GM21515 (cell line): ENCODE measurements at regions not wholly inside any gene's neighbourhood (a gene's known extent, or its start where the extent isn't known, plus 50 kb on each side); places are given as distances from the start of the nearest gene placed in this dataset.
"Not testable (repeated sequence)": the region's sequence is repeated elsewhere in the genome, so short reads cannot be mapped to it uniquely, and the experiment has no call there.

Source experiments
- ATAC-seq: cut with Tn5 transposase; IDR thresholded peaks from one replicate; pipeline ENCODE4 v1.9.1; 2021; ENCODE audit not compliant: unreplicated experiment

DNA sequence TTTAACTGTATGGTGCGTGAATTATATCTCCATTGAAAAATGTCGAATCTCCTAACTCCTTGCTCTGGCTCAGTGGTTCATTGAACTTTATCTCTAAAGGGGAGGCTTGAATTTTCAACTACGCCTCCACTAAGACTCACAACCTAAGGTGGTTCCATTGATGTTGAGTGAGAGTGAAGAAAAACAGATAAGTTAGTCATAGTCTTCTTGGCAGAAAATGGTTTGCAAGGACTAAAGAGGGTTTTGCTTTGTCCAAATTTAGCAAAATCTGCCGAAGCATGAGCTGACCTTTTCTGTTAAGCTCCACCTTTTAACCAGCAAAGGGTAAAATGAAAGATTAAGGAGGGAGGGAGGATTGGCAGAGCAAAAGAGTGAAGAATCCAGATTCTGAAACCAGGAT lies 290.2 kb upstream of the SPTLC3 start:
- ATAC-seq = no peak

DNA sequence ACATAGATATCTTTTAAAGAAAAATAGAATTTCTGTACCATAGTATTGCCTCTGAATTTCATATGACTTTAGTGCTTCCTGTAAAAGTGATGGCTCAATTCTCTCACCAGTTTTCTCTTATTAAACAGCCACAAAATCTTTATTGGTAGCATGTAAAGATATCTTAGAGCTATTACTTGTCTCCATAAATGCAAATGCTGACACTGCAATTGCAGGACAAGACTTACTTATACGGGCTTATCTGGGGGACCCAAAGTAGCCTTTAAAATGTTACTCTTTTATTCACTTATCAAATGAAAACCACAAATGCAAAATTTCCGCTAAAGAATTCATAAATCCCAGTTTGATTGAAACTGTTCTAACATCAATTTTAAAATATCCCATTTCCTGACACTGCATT lies 287.1 kb upstream of the SPTLC3 start:
- no peak for ATAC-seq

DNA sequence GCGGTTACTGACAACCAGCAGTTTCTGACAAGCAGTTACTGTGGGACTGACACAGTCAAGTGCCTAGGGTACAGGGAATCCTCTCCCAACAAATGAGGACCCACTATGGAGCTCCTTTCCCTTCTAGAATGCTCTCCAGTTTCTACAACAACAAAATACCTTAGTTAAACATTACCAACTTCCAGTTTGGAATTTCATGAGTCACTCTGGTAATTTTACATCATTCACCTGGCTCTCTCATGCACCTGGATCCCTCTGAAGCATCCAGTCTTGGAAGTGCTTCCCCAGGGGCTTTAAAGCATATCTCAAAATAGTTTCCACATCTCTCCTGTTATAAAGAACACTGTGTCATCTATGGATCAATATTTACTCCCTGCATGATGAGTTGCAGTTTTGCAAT lies 286.7 kb upstream of the SPTLC3 start:
- no peak for ATAC-seq

DNA sequence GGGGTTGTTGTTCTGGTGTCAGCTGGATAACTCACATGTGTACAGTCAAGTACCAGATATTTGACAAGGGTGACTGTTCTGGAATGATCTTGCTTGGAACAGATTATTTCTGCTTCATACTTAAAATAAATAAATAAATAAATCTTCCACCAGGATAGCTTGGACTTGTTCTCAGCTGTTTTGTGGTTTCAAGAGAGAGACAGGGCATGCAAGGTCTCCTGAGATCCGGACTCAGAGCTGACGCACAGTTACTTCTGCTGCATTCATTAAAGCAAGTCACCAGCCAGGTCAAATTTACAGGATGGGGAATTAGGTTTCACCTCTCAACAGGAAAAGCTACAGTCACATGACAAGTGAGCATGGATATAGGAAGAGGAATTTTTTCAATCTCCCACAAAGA lies 285.0 kb upstream of the SPTLC3 start:
- ATAC-seq = no peak

DNA sequence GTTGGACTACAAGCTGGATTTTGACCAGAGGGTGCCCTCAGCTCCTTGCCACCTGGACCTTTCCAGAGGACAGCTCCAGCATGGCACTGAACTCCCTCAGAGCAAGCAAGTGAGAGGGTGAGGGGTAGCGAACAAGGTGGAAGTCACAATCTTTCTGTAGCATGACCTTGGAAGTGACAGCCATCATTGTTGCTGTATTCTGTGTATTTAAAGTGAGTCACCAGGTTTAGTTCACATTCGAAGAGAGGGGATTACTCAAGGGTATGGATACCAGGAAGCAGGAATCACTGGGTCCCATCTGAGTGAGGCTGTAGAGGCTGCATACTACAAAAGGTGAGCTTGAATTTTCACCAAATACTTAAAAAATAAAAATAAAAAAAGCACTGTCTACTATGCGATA lies 280.0 kb upstream of the SPTLC3 start:
- ATAC-seq = no peak

DNA sequence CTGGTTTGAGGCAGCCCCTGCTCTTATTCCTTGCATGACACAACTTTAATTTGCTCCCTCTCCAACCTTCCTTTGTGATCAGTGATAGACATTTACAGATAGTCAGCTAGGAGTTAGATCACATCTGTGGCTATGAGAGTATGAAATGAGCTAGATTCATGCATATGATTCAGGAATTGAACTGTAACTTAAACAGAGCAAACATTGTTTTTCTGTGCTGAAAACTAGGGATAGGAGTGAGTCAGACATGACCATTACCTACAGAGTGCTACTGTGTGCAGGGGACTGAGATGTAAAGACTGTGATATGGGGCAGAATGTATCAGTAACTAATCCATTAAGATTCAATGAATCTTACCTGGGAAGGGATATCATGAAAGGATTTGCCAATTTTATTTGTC lies 279.4 kb upstream of the SPTLC3 start:
- no peak for ATAC-seq

DNA sequence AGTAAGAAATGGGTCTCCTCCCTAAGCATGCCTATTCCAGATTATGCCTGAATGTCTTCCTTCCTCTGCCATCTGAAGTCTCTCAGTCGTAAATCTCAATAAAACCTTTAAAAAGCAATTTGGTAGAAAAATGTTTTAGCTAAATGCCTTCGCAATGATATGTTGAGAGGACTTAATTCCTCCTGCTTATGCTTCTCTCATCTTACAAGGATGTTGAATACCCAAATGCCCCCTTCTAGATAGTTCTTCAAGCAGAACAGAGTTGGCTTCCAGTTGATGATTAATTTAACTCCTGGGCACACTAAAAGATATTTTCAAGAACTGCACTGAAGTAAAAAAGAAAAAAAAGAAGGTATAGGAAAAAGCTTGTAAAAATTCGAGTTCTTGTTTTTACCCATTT lies 275.0 kb upstream of the SPTLC3 start:
- no peak for ATAC-seq

DNA sequence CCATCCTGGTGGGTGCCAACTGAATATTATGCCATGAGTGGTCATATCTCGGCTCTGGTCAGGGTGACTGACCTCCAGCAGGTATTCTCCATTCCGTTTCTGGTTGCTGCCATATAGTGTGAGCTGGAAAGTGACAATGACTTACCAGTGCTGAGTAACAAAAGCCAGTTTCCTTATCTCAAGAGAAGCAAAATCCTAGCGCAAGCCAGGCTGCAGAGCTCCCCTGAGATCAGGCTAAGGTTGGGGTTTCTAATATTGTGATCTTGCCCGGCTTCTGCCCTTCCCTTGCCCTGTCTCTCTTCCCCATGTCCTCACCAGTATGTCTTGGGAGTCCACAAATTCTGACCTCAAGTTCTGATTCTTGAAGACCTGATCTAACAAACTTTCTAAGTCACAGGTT lies 271.3 kb upstream of the SPTLC3 start:
- no peak for ATAC-seq

DNA sequence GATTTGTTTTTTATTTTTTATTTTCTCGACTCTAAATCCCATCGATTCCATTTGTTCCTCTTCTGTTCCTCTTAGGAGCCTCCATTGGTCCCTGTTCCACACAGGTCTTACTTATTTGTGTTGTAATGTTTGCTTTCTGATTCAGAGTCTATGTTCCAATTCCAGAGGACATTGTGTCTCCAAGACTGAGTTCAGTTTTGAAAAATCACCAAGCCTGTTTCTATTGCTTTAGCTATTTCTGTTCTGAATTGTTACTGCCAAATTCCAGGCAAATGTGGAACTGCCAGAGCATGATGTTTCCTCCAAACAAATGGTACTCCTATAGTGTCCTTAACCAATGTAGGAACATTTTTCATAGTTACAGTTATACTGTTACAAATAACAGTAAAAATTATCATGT lies 270.9 kb upstream of the SPTLC3 start:
- no peak for ATAC-seq

DNA sequence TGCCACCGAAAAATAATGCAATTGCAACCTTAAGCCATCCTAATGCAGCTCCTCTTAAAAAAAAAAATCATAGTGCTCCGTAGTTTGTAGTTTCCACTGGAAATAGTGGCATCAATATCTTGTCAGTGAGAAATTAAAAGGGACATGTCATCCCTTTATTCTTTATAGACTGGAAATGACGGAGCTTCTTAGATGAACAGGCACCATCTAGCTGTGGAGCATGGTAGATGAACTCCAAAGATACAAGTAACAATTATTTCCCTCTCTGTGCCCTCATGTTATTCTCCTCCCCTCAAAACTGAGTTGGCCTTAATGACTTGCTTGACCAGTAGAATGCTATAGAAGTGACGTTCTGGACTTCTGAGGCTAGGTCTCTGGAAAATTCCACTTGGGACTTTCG lies 268.1 kb upstream of the SPTLC3 start:
- ATAC-seq = no peak

DNA sequence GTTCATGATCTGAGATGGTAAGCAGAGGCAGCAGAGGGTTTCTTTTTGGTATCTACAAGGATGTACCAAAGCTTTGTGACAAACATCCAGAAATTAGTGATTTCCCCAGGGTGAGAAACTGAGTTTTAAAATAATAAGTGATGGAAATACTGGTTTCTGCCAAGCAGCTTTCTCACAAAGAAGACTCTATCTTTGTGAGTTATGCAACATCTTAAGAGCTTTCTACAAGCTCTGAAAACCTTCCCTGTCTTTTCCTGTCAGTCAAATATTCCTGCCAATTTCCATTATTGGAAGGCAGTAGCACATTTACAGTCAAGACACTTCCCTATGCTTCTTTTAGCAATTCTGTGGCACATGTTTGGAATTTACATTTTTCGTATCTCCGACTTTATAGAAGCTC lies 264.7 kb upstream of the SPTLC3 start:
- no peak for ATAC-seq

DNA sequence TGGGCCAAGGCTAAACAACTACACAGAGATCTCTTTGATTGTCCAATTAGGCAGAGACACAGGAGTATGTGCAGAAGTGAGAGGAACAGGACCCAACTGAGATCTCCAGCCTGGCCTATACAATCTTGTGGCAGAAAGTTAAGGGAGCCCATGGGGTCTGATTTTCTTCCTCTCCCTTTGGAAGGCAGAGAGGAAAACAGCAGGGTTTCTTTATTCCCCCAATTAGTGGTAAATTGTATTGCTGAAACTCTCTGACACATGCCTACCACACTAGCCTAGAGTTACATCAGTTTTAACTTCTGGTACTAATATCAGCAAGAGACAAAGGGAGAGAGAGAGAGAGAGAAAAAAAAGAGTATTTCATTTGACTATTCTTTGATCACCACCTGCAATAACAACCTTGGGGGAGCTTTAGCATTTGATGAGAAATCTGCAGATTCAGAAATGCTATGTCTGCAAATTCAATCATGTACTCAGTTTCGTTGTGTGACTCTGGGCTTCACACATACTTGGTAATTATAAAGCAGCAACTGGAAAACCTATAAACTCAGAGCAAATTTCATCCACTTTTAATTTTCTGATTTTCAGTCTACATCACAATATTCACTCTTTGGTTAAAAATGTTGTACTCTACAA lies 260.3 kb upstream of the SPTLC3 start:
- no peak for ATAC-seq

DNA sequence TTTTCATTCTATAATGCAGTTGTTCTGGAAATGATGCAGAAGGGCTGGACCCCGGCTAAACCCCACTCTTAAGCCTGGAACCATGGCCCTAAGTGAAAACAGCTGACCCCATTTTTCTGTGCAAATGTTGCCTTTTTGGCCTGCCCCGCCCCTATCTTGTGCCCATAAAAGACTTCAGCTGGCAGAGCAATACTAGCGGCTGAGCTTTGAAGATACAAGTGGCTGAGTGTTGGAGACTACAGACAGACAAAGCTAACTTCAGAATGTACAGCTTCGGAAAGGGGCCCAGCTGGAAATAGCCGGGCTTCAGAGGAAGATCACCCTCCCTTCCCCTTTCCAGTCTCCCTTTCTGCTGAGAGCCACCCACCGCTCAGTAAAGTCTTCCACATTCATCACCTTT lies 258.6 kb upstream of the SPTLC3 start:
- no peak for ATAC-seq

DNA sequence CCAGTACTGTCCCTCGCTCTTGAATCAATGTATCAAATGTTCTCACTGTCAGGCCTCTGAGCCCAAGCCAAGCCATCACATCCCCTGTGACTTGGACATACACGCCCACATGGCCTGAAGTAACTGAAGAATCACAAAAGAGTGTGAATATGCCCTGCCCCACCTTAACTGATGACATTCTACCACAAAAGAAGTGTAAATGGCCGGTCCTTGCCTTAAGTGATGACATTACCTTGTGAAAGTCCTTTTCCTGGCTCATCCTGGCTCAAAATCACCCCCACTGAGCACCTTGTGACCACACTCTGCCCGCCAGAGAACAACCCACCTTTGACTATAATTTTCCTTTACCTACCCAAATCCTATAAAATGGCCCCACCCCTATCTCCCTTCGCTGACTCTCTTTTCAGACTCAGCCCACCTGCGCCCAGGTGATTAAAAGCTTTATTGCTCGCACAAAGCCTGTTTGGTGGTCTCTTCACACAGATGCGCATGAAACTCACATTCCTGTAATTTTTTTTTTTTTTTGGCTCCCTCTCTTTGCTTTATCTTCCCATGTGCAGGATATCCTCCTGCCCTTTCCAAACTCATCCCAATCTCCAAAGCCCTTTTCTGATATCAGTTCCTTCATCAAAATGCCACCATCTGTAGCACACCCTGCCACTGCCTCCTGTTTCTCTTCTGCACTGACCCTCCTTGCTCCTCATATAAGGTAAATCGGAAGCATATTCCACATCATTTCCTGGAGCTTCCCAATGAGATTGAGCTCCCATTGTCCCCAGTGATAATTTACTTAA lies 255.7 kb upstream of the SPTLC3 start:
- not testable (repeated sequence) for ATAC-seq

DNA sequence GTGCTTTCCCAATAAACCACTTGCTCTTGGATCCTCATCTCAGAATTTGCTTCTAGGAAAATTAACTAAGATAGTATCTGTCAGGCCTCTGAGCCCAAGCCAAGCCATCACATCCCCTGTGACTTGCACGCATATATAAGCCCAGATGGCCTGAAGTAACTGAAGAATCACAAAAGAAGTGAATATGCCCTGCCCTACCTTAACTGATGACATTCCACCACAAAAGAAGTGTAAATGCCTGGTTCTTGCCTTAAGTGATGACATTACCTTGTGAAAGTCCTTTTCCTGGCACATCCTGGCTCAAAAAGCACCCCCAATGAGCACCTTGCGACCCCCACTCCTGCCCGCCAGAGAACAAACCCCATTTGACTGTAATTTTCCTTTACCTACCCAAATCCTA lies 255.0 kb upstream of the SPTLC3 start:
- not testable (repeated sequence) for ATAC-seq

DNA sequence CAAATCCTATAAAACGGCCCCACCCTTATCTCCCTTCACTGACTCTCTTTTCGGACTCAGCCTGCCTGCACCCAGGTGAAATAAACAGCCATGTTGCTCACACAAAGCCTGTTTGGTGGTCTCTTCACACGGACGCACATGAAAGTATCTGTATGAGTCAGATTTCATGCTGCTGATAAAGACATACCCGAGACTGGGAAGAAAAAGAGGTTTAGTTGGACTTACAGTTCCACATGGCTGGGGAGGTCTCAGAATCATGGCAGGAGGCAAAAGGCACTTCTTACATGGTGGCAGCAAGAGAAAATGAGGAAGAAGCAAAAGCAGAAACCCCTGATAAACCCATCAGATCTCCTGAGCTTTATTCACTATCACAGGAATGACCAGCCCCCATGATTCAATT lies 249.3 kb upstream of the SPTLC3 start:
- not testable (repeated sequence) for ATAC-seq

DNA sequence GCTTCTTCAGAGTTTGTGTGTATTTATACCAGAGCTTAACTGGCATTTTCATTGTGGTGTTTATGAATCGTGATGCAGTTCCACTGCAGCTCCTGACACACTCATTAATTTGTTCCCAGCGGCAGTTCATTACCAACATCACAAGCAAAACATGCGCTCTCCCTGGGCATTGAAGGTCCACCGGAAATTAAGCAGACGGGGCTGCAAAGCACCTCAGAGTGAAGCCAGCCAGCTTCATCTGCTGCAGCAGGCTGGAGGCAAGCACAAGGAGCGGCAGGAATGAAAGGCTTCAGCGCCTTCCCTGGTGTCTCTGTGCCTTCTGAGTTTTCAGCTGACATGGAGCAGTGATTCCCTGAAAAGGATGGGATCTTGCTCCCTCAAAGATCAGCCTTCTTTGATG lies 246.0 kb upstream of the SPTLC3 start:
- ATAC-seq = no peak

DNA sequence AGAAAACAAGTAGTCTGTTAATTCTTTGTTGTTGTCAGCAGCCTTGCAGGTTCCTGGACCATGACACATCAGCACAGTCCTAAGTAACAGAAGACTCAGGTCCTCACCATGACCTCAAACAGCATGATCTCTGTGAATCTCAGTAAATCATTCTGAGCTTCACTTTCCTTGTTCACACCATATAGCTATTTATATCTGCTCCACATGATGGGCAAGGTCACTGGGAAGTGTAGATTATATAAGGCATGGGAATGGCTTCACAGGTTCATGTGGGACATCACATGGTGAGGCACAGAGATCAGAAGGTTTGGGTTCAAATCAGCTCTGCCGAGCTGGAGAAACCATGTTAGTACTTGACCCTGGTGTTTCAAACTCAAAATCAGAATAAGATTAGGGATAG lies 245.4 kb upstream of the SPTLC3 start:
- no peak for ATAC-seq

DNA sequence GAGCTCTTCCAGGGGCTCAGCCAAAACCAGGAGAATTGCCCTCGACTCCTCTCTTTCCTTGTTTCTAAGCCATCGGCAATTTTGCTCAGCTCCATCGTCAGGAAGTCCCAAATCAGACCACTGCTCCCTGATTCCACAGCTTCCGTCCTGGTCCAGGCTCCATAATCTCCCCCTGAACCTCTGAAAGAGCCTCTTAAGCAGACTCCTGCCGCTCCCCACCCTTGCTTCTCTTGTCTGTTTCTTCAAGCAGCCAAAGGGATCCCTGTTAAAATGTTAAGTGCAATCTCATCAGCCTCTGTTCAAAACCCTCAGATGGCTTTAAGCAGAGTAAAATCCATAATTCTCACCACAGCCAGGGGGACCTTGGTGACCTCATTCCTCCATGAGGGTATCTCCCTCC lies 244.7 kb upstream of the SPTLC3 start:
- no peak for ATAC-seq

DNA sequence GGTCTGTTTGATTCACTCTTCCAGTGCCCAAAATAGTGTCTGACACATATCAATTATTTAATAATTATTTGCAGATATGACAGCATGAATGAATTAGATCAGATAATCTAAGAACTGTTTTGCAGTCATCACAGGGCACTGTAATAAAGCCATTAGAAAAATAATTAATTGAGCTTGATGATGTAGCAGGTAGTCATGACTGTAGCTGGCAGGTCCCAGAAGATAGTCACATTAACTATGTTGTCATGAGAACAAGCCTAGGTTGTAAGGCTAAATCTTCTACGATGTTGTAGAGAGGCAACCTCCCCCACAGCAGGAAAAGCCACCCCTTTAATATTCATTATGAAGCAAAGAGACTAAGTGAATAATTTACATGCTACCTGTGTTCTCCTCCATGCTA lies 243.9 kb upstream of the SPTLC3 start:
- no peak for ATAC-seq

DNA sequence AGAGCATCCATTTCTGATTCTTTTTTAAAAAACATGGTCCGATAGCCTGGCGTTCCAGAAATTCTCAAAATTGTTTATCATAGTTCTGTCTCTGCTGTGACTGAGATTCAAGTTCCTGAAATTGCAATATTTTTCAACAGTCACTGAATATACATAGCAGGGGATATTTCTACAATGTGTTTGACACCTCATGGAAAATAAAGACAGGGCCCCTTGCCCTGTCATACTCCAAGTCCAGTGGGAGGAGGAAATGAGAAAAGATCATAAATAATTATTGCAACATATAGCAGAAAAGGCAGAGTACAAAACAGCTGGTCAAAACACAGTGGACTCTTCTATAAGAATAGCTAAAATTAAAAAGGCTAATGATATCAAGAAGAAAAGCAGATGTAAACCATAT lies 234.8 kb upstream of the SPTLC3 start:
- ATAC-seq = no peak

DNA sequence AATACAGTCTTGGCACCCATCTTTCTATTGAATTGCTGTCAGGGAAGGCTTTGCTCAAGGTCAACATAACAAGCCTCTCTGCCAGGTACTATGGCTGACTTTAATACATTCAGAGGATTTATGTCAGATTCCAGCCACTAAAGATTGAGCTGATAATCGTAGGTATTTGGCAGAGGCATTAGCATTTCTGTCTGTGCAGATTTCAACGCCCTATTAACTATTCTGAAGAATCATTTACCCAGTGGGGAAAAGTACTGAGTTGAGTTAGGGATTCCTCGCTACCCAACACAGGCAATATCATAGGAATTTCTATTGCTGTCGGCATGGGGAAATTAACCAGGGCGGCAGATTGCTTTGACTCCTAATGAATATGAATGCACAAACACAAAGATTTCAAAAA lies 233.7 kb upstream of the SPTLC3 start:
- ATAC-seq = no peak

DNA sequence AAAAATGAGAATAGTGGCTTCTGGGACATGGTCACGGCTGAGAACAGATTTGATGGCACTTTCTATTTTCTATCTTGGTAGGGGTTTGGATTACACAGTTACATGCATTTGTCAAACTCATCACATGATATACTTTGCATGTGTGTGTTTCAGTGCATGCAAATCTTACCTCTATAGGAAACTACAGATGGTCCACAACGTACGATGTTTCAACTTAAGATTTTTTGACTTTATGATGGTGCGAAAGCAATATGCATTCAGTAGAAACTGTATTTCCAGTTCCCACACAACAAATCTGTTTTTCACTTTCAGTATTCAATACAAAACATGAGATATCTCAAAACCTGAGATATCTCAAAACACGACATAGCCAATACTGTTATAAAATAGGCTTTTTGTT lies 231.8 kb upstream of the SPTLC3 start:
- ATAC-seq = no peak
